IMR-90 (cell line): ENCODE measurements at regions not wholly inside any gene's neighbourhood (a gene's known extent, or its start where the extent isn't known, plus 50 kb on each side); places are given as distances from the start of the nearest gene placed in this dataset.

Experiments used
- ATAC-seq: fragments of 200-7000 bp; cut with Tn5 transposase; 2 replicates; pipeline ENCODE4 v1.9.1; 2020; ENCODE audit warnings: low read depth, mild to moderate bottlenecking, moderate library complexity
- BruUV-seq: library from RNA; stranded (reverse); fragments of 400-500 nt; replicated peaks from 2 replicates; lab custom pipeline; 2021; lab: Mats Ljungman, UMichigan
- CTCF ChIA-PET: fragments of 300-600 bp; formaldehyde crosslinking; extraction: SDS; loops from one replicate; lab custom pipeline; 2021; ENCODE audit warnings: antibody characterized with exemption; lab: Yijun Ruan, JAX
- POLR2A ChIA-PET: fragments of 300-600 bp; sonication (Branson Sonifier 250); formaldehyde crosslinking; loops from one replicate; lab custom pipeline; 2022; ENCODE audit warnings: antibody characterized with exemption; ENCODE audit not compliant: unreplicated experiment; lab: Charles Lee
- DNase-seq: peaks from one replicate; pipeline ENCODE4 v3.0.0; 2013
- H2AFZ ChIP-seq: replicated peaks from 2 replicates; pipeline ENCODE3; 2013; ENCODE audit warnings: low read length, mild to moderate bottlenecking; ENCODE audit not compliant: poor library complexity
- H2AK5ac ChIP-seq: 2 replicates; pipeline ENCODE4 v1.6.1; 2013; ENCODE audit warnings: low read depth, low read length, inconsistent platforms
- H2AK9ac ChIP-seq: replicated peaks from 2 replicates; pipeline ENCODE3; 2013; ENCODE audit warnings: mild to moderate bottlenecking, low read depth, low read length, moderate library complexity; ENCODE audit not compliant: poor library complexity
- H2BK120ac ChIP-seq: 2 replicates; pipeline ENCODE4 v1.6.1; 2013; ENCODE audit warnings: low read depth, low read length, inconsistent platforms
- H2BK15ac ChIP-seq: 3 replicates; pipeline ENCODE4 v1.6.1; 2013; ENCODE audit warnings: low read depth, low read length, inconsistent platforms
- H2BK20ac ChIP-seq: 2 replicates; pipeline ENCODE4 v1.6.1; 2013; ENCODE audit warnings: low read depth, mild to moderate bottlenecking, inconsistent platforms, low read length, moderate library complexity
- H2BK5ac ChIP-seq: 2 replicates; pipeline ENCODE4 v1.6.1; 2013; ENCODE audit warnings: mild to moderate bottlenecking, low read depth, low read length, inconsistent platforms; ENCODE audit not compliant: poor library complexity, severe bottlenecking
- H3K14ac ChIP-seq: replicated peaks from 2 replicates; pipeline ENCODE4 v1.6.1; 2013; ENCODE audit warnings: low read depth, low read length, inconsistent platforms
- H3K18ac ChIP-seq: 2 replicates; pipeline ENCODE4 v1.6.1; 2013; ENCODE audit warnings: low read depth, low read length, control low read depth
- H3K23ac ChIP-seq: 2 replicates; pipeline ENCODE4 v1.6.1; 2013; ENCODE audit warnings: low read depth, low read length, inconsistent platforms
- H3K27ac ChIP-seq: 2 replicates; pipeline ENCODE4 v1.5.1; 2013; ENCODE audit warnings: mild to moderate bottlenecking, control low read depth, low read length; ENCODE audit not compliant: insufficient read depth
- H3K27me3 ChIP-seq: 2 replicates; pipeline ENCODE4 v1.6.1; 2013; ENCODE audit warnings: low read length; ENCODE audit not compliant: control insufficient read depth, insufficient read depth
- H3K36me3 ChIP-seq: 2 replicates; pipeline ENCODE4 v1.6.1; 2013; ENCODE audit warnings: low read length, mixed read lengths; ENCODE audit not compliant: control insufficient read depth, insufficient read depth
- H3K4ac ChIP-seq: 2 replicates; pipeline ENCODE4 v1.6.1; 2013; ENCODE audit warnings: low read depth, low read length, inconsistent platforms
- H3K4me1 ChIP-seq: 2 replicates; pipeline ENCODE4 v1.6.1; 2013; ENCODE audit warnings: low read length, mixed read lengths; ENCODE audit not compliant: control insufficient read depth, insufficient read depth
- H3K4me2 ChIP-seq: 2 replicates; pipeline ENCODE4 v1.6.1; 2013; ENCODE audit warnings: low read depth, mild to moderate bottlenecking, control low read depth, low read length, moderate library complexity
- H3K4me3 ChIP-seq: 2 replicates; pipeline ENCODE4 v1.5.1; 2013; ENCODE audit warnings: low read depth, mild to moderate bottlenecking, control low read depth, low read length, moderate library complexity; ENCODE audit not compliant: insufficient read depth
- H3K56ac ChIP-seq: 2 replicates; pipeline ENCODE4 v1.6.1; 2013; ENCODE audit warnings: low read length, inconsistent platforms; ENCODE audit not compliant: insufficient read depth; ENCODE audit errors: extremely low read depth
- H3K79me1 ChIP-seq, 2 experiments: 2 replicates each; pipeline ENCODE4 v1.6.1; 2013; ENCODE audit warnings: low read length in 2 of 2, inconsistent platforms in 1 of 2, low read depth in 1 of 2
- H3K9ac ChIP-seq: 2 replicates; pipeline ENCODE4 v1.6.1; 2013; ENCODE audit warnings: low read depth, low read length, control low read depth
- H3K9me1 ChIP-seq: 2 replicates; pipeline ENCODE4 v1.6.1; 2013; ENCODE audit warnings: low read length, inconsistent platforms; ENCODE audit not compliant: insufficient read depth
- H3K9me3 ChIP-seq: 2 replicates; pipeline ENCODE4 v1.6.1; 2013; ENCODE audit warnings: low read length; ENCODE audit not compliant: control insufficient read depth, insufficient read depth
- H4K20me1 ChIP-seq: 2 replicates; pipeline ENCODE4 v1.6.1; 2013; ENCODE audit warnings: low read length, inconsistent platforms; ENCODE audit not compliant: insufficient read depth
- H4K5ac ChIP-seq: 2 replicates; pipeline ENCODE4 v1.6.1; 2013; ENCODE audit warnings: mild to moderate bottlenecking, low read depth, low read length, control low read depth
- H4K8ac ChIP-seq, 2 experiments: 2 replicates each; pipeline ENCODE4 v1.6.1; 2013; ENCODE audit warnings: low read depth in 2 of 2, low read length in 2 of 2, control low read depth in 1 of 2, inconsistent platforms in 1 of 2
- H4K91ac ChIP-seq: 2 replicates; pipeline ENCODE4 v1.6.1; 2013; ENCODE audit warnings: low read depth, low read length, inconsistent platforms; ENCODE audit not compliant: insufficient read depth
- MAZ ChIP-seq: IDR thresholded peaks from 2 replicates; pipeline ENCODE4 v1.6.1; 2012; ENCODE audit warnings: low read depth, mild to moderate bottlenecking, low read length, improper control_type of control experiment, moderate library complexity, borderline replicate concordance
- POLR2A ChIP-seq: IDR thresholded peaks from 2 replicates; pipeline ENCODE4 v1.6.1; 2012; ENCODE audit warnings: mild to moderate bottlenecking, low read depth, low read length
- RAD21 ChIP-seq: IDR thresholded peaks from 2 replicates; pipeline ENCODE4 v1.6.1; 2012; ENCODE audit warnings: low read length, improper control_type of control experiment
- SMC3 ChIP-seq: fragments of 150-350 bp; IDR thresholded peaks from 2 replicates; pipeline ENCODE4 v1.6.1; 2016; ENCODE audit warnings: low read depth, mild to moderate bottlenecking, antibody characterized with exemption, low read length, moderate library complexity
- USF2 ChIP-seq: fragments of 150-350 bp; IDR thresholded peaks from 2 replicates; pipeline ENCODE4 v1.6.1; 2017; ENCODE audit warnings: mild to moderate bottlenecking, antibody characterized with exemption, low read length, low read depth
- WGBS, 2 experiments: methylation state at CpG; one replicate each; pipeline versions ENCODE4 v1.1.5 to v1.1.7; 2013; ENCODE audit warnings: missing lambda C conversion rate in 2 of 2; ENCODE audit not compliant: insufficient read length in 1 of 2; ENCODE audit errors: extremely low coverage in 2 of 2; 5-methylcytosine and 5-hydroxymethylcytosine counted together
- dilution Hi-C: fragments of 300-500 bp; cut with HindIII; formaldehyde crosslinking; loops from one replicate; pipeline ENCODE4 v1.14.3; 2018; ENCODE audit warnings: low sequenced_read_pairs; ENCODE audit not compliant: unreplicated experiment
- in situ Hi-C: fragments of 300-500 bp; cut with MboI; formaldehyde crosslinking; loops from 3 replicates; pipeline ENCODE4 v1.14.3; 2019; ENCODE audit warnings: low sequenced_read_pairs, inconsistent platforms, mixed read lengths
- intact Hi-C: fragments of 100-400 bp; cut with micrococcal nuclease; formaldehyde crosslinking; loops from 2 replicates; pipeline ENCODE4 v1.10.0; 2022

DNA sequence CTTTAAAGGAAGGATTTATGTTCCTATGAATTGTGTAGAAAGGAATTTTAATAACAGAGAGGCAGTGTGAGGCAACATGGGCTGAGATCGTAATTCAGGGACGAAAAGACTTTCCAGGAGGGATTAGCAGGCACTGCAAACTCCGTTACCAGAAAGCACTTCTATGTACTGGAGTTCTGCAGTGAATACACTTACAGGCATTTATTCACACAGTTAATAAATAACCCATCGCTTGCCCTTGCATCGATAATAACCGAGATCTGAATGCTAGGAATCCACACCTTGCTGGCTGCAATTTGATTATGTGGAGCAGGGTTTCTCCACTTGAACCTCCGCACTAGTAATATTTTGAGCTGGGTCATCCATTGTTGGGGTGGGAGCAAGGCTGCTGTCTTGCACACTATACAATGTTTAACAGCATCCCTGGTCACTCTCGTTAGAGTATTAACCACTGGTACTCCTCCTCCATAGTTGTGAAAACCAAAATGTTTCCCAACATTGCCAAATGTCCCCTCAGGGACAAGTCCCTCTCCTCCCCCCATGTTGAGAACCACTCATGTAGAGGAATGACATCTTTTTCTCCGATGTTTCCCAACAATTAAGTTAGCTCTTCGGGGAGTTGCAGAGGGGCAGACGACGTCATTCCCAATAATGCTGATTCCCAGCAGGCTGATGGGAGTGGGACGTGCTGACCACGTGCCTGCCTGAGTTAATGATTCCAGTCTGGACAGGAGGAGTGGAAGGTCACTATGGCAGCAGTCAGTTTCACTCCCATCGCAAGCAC is 99.5 kb downstream of the SNX19 start:
- Histone ChIP-seq H3K9ac (no peak overlapping the region), H3K27ac (no peak overlapping the region), H3K9me1 (no peaks in the 10 kb centered on the region), H2AK5ac (no peak overlapping the region), H4K91ac (no peak overlapping the region), H3K23ac (no peak overlapping the region), H4K8ac (no peak overlapping the region), H3K4me3 (no peak overlapping the region), H4K5ac (no peak overlapping the region), H3K27me3 (peaks cover 47% of the 10 kb centered on the region), H2BK5ac (no peak overlapping the region), H3K56ac (no peak overlapping the region), H3K9me3 (no peaks in the 10 kb centered on the region), H3K79me1 (no peaks in the 10 kb centered on the region), H3K36me3 (no peaks in the 10 kb centered on the region), H2AFZ (no peak overlapping the region), H3K4me1 (no peaks in the 10 kb centered on the region; the same call in 1 of the 2 replicates), H3K14ac (no peak overlapping the region), H3K4me2 (no peak overlapping the region), H3K18ac (no peak overlapping the region), H2AK9ac (no peak overlapping the region), H2BK120ac (no peak overlapping the region), H2BK20ac (no peak overlapping the region), H3K4ac (no peak overlapping the region), H2BK15ac (no peak overlapping the region), H4K20me1 (no peaks in the 10 kb centered on the region)
- ChIA-PET CTCF (no interaction called here), POLR2A (no interaction called here)
- in situ Hi-C loops (no loop called here), dilution Hi-C loops (no loop called here), intact Hi-C loops (no loop called here)
- no peak for ATAC-seq
- WGBS, 2 experiments: 83% methylated on average over 1 of the region's 15 CpGs; no CpG with 5 or more reads in 1 of the 2 experiments
- BruUV-seq: no TSS peak
- DNase-seq: no peak
- TF ChIP-seq POLR2A (no peak), USF2 (no peak), MAZ (no peak), SMC3 (no peak), RAD21 (no peak)
